Neural progenitor cell (in vitro differentiated cells): ENCODE measurements at regions not wholly inside any gene's neighbourhood (a gene's known extent, or its start where the extent isn't known, plus 50 kb on each side); places are given as distances from the start of the nearest gene placed in this dataset.
A peak's percentile ranks its signal among the peaks of the same experiment; 100 is the strongest.

Experiments used
- DNase-seq: peaks from one replicate; pipeline ENCODE4 v3.0.0-alpha.2; 2016; ENCODE audit warnings: low spot score
- H2AFZ ChIP-seq: fragments of 200-600 bp; sonication (generic); replicated peaks from 2 replicates; pipeline ENCODE4 v1.6.1; 2016; ENCODE audit warnings: antibody characterized with exemption
- H3F3A ChIP-seq: fragments of 200-600 bp; sonication (generic); 2 replicates; pipeline ENCODE4 v1.6.1; 2016; ENCODE audit warnings: antibody characterized with exemption, low read depth
- H3K27ac ChIP-seq: fragments of 200-600 bp; sonication (generic); 2 replicates; pipeline ENCODE4 v1.5.1; 2016; ENCODE audit warnings: mild to moderate bottlenecking
- H3K27me3 ChIP-seq: fragments of 200-600 bp; sonication (generic); 2 replicates; pipeline ENCODE4 v1.6.1; 2016; ENCODE audit warnings: mild to moderate bottlenecking, moderate library complexity
- H3K36me3 ChIP-seq: fragments of 200-600 bp; sonication (generic); 2 replicates; pipeline ENCODE4 v1.5.1; 2016
- H3K4me1 ChIP-seq: fragments of 200-600 bp; sonication (generic); 2 replicates; pipeline ENCODE4 v1.6.1; 2016; ENCODE audit warnings: mixed run types
- H3K4me2 ChIP-seq: fragments of 200-600 bp; sonication (generic); 2 replicates; pipeline ENCODE4 v1.6.1; 2016
- H3K4me3 ChIP-seq: fragments of 200-600 bp; sonication (generic); 2 replicates; pipeline ENCODE4 v1.5.1; 2016
- H3K79me2 ChIP-seq: fragments of 200-600 bp; sonication (generic); 2 replicates; pipeline ENCODE4 v1.6.1; 2016; ENCODE audit warnings: low read depth
- H3K9ac ChIP-seq: fragments of 200-600 bp; sonication (generic); 2 replicates; pipeline ENCODE4 v1.6.1; 2016
- H3K9me3 ChIP-seq: fragments of 200-600 bp; sonication (generic); 2 replicates; pipeline ENCODE4 v1.5.1; 2016; ENCODE audit warnings: low read depth
- H4K20me1 ChIP-seq: fragments of 200-600 bp; sonication (generic); 2 replicates; pipeline ENCODE4 v1.6.1; 2016; ENCODE audit warnings: low read depth
- H3K27ac Mint-ChIP-seq: 3 replicates; pipeline ENCODE4 v1.8.0; 2021; ENCODE audit warnings: mixed read lengths
- H3K27me3 Mint-ChIP-seq: 2 replicates; pipeline ENCODE4 v1.8.0; 2022; ENCODE audit warnings: low read depth, mild to moderate bottlenecking, inconsistent platforms, moderate library complexity, mixed read lengths; ENCODE audit not compliant: insufficient read depth
- H3K36me3 Mint-ChIP-seq: 3 replicates; pipeline ENCODE4 v1.8.0; 2021; ENCODE audit warnings: mixed read lengths
- H3K4me1 Mint-ChIP-seq: 3 replicates; pipeline ENCODE4 v1.8.0; 2021; ENCODE audit warnings: mixed read lengths
- H3K4me3 Mint-ChIP-seq: 3 replicates; pipeline ENCODE4 v1.8.0; 2021; ENCODE audit warnings: mild to moderate bottlenecking, moderate library complexity, mixed read lengths
- H3K9me3 Mint-ChIP-seq: 3 replicates; pipeline ENCODE4 v1.8.0; 2020; ENCODE audit warnings: mixed read lengths
- EZH2 ChIP-seq: fragments of 200-600 bp; sonication (generic); IDR thresholded peaks from 2 replicates; pipeline ENCODE4 v1.6.1; 2017; ENCODE audit warnings: antibody characterized with exemption, mild to moderate bottlenecking, moderate library complexity
- EZH2phosphoT487 ChIP-seq: fragments of 200-600 bp; sonication (generic); IDR thresholded peaks from 2 replicates; pipeline ENCODE4 v1.6.1; 2017; ENCODE audit warnings: antibody characterized with exemption
- TF ChIP-seq, protein P1 (sequence below): fragments of 200-600 bp; sonication (generic); IDR thresholded peaks from 2 replicates; pipeline ENCODE4 v1.5.1; 2017; ENCODE audit warnings: antibody characterized with exemption, mild to moderate bottlenecking

DNA sequence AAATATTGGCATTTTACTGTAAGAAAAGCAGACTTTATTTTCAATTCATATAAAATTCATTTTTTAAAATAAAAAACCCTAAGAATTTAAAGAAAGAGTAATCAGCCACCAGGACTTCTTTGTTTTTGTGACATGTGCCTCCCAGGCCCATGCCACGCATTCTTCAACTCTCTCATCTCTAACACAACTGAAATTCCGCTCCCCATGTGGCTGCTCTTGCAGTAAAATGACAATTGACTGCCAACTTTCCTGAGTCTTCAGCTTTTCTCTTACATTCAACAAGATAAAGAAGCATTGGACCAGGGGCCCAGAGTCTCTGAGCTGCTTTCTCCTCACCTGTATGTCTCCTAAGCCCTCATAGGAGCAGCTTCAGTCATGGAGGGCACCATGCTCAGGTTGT lies 372.1 kb downstream of the UQCRFS1 start:
- Histone ChIP-seq H3K27me3 (no peaks in the 10 kb centered on the region), H3K36me3 (no peaks in the 10 kb centered on the region), H3K9ac (no peak overlapping the region), H3K4me3 (no peak overlapping the region), H3K4me1 (no peaks in the 10 kb centered on the region), H4K20me1 (no peaks in the 10 kb centered on the region), H3K79me2 (no peaks in the 10 kb centered on the region), H3K4me2 (no peak overlapping the region), H3F3A (no peaks in the 10 kb centered on the region), H2AFZ (peak overlapping the region; percentile 50), H3K27ac (no peak overlapping the region), H3K9me3 (no peaks in the 10 kb centered on the region)
- no peaks in the 10 kb centered on the region for H3K36me3 Mint-ChIP-seq
- peaks cover 4% of the 10 kb centered on the region for H3K27me3 Mint-ChIP-seq
- H3K27ac Mint-ChIP-seq, result no peak overlapping the region
- no peaks in the 10 kb centered on the region for H3K9me3 Mint-ChIP-seq
- DNase-seq, result peak; percentile 19
- H3K4me3 Mint-ChIP-seq, result no peak overlapping the region
- TF ChIP-seq EZH2phosphoT487 (no peak), EZH2 (no peak)
- TF ChIP-seq, protein P1, sequence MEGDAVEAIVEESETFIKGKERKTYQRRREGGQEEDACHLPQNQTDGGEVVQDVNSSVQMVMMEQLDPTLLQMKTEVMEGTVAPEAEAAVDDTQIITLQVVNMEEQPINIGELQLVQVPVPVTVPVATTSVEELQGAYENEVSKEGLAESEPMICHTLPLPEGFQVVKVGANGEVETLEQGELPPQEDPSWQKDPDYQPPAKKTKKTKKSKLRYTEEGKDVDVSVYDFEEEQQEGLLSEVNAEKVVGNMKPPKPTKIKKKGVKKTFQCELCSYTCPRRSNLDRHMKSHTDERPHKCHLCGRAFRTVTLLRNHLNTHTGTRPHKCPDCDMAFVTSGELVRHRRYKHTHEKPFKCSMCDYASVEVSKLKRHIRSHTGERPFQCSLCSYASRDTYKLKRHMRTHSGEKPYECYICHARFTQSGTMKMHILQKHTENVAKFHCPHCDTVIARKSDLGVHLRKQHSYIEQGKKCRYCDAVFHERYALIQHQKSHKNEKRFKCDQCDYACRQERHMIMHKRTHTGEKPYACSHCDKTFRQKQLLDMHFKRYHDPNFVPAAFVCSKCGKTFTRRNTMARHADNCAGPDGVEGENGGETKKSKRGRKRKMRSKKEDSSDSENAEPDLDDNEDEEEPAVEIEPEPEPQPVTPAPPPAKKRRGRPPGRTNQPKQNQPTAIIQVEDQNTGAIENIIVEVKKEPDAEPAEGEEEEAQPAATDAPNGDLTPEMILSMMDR, result no peak
- H3K4me1 Mint-ChIP-seq, result peaks cover 5% of the 10 kb centered on the region

DNA sequence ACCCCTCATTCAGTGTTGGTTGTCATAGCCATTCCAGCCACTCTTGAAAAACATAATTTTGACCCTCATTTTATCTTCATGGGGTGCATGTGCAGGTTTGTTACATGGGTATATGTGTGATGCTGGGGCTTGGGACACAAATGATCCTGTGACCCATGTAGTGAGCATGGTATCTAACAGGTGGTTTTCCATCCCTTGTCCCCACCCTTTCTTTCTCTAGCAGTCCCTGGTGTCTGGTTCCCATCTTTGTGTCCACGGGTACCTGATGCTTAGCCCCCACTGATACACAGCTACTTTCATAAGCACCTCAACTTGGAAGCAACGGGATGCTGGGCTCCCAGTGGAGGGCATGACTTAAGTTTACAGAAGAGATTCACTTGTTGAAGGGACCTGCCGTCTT lies 373.5 kb downstream of the UQCRFS1 start:
- peak overlapping the region; percentile 59 for H2AFZ ChIP-seq
- no peaks in the 10 kb centered on the region for H3K27me3 ChIP-seq
- peak overlapping the region; percentile 50 for H3K27ac Mint-ChIP-seq
- H3K36me3 Mint-ChIP-seq, result no peaks in the 10 kb centered on the region
- no peaks in the 10 kb centered on the region for H3K4me1 ChIP-seq
- H3F3A ChIP-seq, result no peaks in the 10 kb centered on the region
- no peak overlapping the region for H3K27ac ChIP-seq
- H3K9me3 Mint-ChIP-seq, result no peaks in the 10 kb centered on the region
- no peaks in the 10 kb centered on the region for H3K9me3 ChIP-seq
- no peaks in the 10 kb centered on the region for H4K20me1 ChIP-seq
- H3K27me3 Mint-ChIP-seq, result peaks cover 4% of the 10 kb centered on the region
- H3K4me3 Mint-ChIP-seq, result no peak overlapping the region
- no peak overlapping the region for H3K4me2 ChIP-seq
- no peaks in the 10 kb centered on the region for H3K79me2 ChIP-seq
- no peak overlapping the region for H3K4me3 ChIP-seq
- H3K4me1 Mint-ChIP-seq, result peaks cover 5% of the 10 kb centered on the region
- TF ChIP-seq EZH2, result no peak
- no peak for TF ChIP-seq EZH2phosphoT487
- TF ChIP-seq, protein P1, result no peak
- DNase-seq, result no peak
- no peak overlapping the region for H3K9ac ChIP-seq
- H3K36me3 ChIP-seq, result no peaks in the 10 kb centered on the region

DNA sequence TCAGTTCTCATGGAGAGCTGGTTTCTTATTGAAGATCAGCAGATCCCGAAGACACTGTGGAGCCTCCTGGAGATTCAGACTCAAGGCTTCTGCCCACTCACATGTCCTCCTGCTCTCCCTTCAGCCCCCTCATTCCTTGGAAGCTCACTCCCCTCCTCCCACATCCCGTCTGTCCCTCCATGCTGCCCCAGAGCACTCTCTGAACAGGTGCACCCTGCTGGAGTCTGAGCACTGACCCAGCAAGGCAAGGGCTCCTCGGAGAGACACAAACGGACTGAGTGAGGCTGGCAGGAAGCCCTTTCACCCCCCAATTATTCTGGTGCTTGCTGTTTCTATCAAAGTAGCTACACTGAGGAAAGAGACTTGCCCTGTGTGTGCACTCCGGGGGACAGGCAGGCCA lies 374.0 kb downstream of the UQCRFS1 start:
- DNase-seq, result no peak
- no peaks in the 10 kb centered on the region for H4K20me1 ChIP-seq
- H3F3A ChIP-seq, result no peaks in the 10 kb centered on the region
- no peak overlapping the region for H3K4me2 ChIP-seq
- H3K27me3 Mint-ChIP-seq, result peaks cover 4% of the 10 kb centered on the region
- no peaks in the 10 kb centered on the region for H3K4me1 ChIP-seq
- no peak overlapping the region for H3K27ac Mint-ChIP-seq
- no peak overlapping the region for H3K4me3 Mint-ChIP-seq
- H3K36me3 Mint-ChIP-seq, result no peaks in the 10 kb centered on the region
- H3K9ac ChIP-seq, result no peak overlapping the region
- peak overlapping the region; percentile 59 for H2AFZ ChIP-seq
- H3K36me3 ChIP-seq, result no peaks in the 10 kb centered on the region
- H3K27me3 ChIP-seq, result no peaks in the 10 kb centered on the region
- H3K4me1 Mint-ChIP-seq, result peaks cover 5% of the 10 kb centered on the region
- no peaks in the 10 kb centered on the region for H3K9me3 ChIP-seq
- no peak overlapping the region for H3K27ac ChIP-seq
- no peaks in the 10 kb centered on the region for H3K79me2 ChIP-seq
- H3K9me3 Mint-ChIP-seq, result no peaks in the 10 kb centered on the region
- no peak overlapping the region for H3K4me3 ChIP-seq
- no peak for TF ChIP-seq EZH2
- TF ChIP-seq, protein P1, result no peak
- TF ChIP-seq EZH2phosphoT487, result no peak
